Central memory CD8-positive, alpha-beta T cell (primary cell): ENCODE measurements at regions not wholly inside any gene's neighbourhood (a gene's known extent, or its start where the extent isn't known, plus 50 kb on each side); places are given as distances from the start of the nearest gene placed in this dataset.
A peak's percentile ranks its signal among the peaks of the same experiment; 100 is the strongest.

Experiments used
- ATAC-seq: fragments of 150-1000 bp; cut with Tn5 transposase; replicated peaks from 2 replicates; pipeline ENCODE4 v1.10.0; 2022; ENCODE audit warnings: mild to moderate bottlenecking, moderate FRiP score, moderate number of reproducible peaks; ENCODE audit not compliant: poor library complexity, severe bottlenecking; ENCODE audit errors: extremely low read depth
- DNase-seq, 2 donors: peaks; one replicate each; pipeline ENCODE4 v3.0.0; 2021; ENCODE audit warnings: low spot score in 2 of 2
- H3K27ac Mint-ChIP-seq: one replicate; pipeline ENCODE4 v1.8.0; 2022; ENCODE audit warnings: low read depth, mild to moderate bottlenecking, moderate library complexity, mixed read lengths
- H3K27me3 Mint-ChIP-seq: one replicate; pipeline ENCODE4 v1.8.0; 2022; ENCODE audit warnings: mixed read lengths
- H3K36me3 Mint-ChIP-seq: one replicate; pipeline ENCODE4 v1.8.0; 2022; ENCODE audit warnings: mild to moderate bottlenecking, moderate library complexity, mixed read lengths; ENCODE audit not compliant: insufficient read depth
- H3K4me1 Mint-ChIP-seq: one replicate; pipeline ENCODE4 v1.8.0; 2022; ENCODE audit warnings: mixed read lengths
- H3K4me3 Mint-ChIP-seq: one replicate; pipeline ENCODE4 v1.8.0; 2022; ENCODE audit warnings: mild to moderate bottlenecking, moderate library complexity, mixed read lengths
- H3K9me3 Mint-ChIP-seq: one replicate; pipeline ENCODE4 v1.8.0; 2022; ENCODE audit warnings: mixed read lengths

DNA sequence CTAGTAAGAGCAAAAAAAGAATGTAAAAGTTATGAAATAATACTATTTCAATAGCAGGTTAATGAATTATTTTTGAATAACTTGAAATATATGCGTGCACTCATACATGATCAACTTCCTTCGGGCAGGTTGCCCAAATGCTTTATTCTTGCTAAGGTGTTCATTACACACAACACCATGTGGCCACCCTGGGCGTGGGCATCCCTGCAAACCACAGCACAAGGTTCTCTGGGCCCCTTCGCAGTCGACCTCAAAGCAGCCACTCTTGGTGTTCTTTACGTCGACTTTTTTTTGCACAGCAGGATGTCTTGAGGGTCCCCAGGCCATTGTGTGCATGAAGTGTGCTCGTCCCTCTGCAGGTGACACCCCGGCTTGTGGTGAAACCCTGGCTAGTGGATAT is 300.7 kb upstream of the PITRM1 start:
- peak overlapping the region; percentile 74 for H3K4me3 Mint-ChIP-seq
- DNase-seq (no peak), ATAC-seq (peak; percentile 49)
- no peaks in the 10 kb centered on the region for H3K36me3 Mint-ChIP-seq
- no peak overlapping the region for H3K27ac Mint-ChIP-seq
- H3K27me3 Mint-ChIP-seq = peaks cover 8% of the 10 kb centered on the region
- peaks cover 23% of the 10 kb centered on the region for H3K4me1 Mint-ChIP-seq
- H3K9me3 Mint-ChIP-seq = no peaks in the 10 kb centered on the region

DNA sequence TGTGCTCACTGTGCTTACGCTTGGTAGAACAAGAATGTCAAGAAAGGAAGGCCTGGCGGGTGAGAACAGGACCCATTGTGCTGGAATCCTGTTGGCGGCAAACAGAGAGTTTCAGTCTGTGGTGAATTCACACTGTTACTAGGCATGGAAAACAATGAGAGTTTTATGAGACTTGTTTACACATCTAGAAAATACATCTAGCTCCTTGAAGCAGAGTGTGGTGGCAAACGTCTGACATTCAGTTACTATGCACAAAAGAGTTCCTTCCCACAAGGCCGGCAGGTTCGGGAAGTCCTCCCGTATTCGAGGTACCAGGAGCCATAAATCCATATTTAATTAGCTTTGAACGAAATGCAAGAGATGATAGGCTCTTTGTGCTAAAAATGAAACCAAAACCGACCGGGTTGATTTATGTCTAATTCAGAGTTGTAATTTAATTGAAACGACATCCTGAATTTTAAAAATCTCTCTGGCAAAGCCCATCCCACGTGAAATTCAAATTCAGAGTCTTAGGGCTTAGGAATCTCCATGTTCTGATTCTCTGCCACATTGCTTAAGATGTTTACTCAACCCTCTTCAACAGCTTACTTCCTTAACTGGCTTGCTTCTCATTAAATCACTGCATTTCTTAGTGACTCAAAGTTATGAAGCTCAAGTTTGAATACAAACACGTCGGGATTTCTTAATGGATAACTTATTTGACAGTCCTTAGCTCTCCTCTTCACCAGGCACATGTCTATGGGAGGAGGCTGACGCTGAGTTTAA is 299.9 kb upstream of the PITRM1 start:
- peak overlapping the region; percentile 60 for H3K27ac Mint-ChIP-seq
- peak overlapping the region; percentile 74 for H3K4me3 Mint-ChIP-seq
- no peaks in the 10 kb centered on the region for H3K36me3 Mint-ChIP-seq
- peaks cover 15% of the 10 kb centered on the region for H3K27me3 Mint-ChIP-seq
- H3K9me3 Mint-ChIP-seq = no peaks in the 10 kb centered on the region
- peak; percentile 27 for ATAC-seq
- no peak for DNase-seq
- peaks cover 31% of the 10 kb centered on the region for H3K4me1 Mint-ChIP-seq

DNA sequence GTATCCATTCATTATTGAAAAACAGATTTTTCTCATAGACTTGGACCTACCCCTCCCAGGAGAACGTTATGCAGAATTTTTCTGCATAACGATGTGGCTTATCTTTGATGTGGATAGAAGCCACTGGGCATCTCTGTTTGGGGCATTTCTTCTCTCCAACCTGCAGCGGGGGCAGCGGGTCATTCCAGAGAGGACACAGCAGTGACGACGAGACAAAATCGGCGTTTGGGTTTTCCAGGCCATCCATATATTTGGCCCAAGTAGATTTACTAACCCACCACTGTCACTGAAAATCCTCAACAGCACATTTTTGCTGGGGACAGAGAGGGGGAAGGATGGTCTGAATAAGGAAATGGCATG is 299.3 kb upstream of the PITRM1 start:
- no peak for DNase-seq
- Mint-ChIP-seq H3K4me1 (peaks cover 33% of the 10 kb centered on the region), H3K9me3 (no peaks in the 10 kb centered on the region), H3K27me3 (peaks cover 19% of the 10 kb centered on the region), H3K4me3 (peak overlapping the region; percentile 74), H3K36me3 (no peaks in the 10 kb centered on the region), H3K27ac (peak overlapping the region; percentile 60)
- ATAC-seq = no peak

DNA sequence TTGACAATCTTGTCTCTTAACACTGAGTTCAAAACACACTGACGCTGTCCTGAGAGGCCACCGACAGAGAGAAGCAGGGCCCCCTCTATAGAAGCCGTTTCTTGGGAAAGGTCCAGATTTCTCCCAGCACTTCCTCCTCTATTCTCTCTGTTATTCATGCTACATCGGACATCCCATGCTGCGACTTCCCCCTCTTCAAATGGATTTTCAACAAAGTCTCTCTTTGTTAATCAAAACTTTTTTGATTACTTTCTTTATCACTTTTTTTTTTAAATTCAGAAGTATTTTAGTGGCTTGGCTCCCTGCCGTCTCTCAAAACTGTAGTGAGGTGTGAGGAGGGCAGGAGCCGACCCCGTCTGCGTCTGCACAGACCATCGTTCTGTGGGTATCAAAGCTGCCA is 298.9 kb upstream of the PITRM1 start:
- ATAC-seq = no peak
- peak overlapping the region; percentile 74 for H3K4me3 Mint-ChIP-seq
- no peaks in the 10 kb centered on the region for H3K36me3 Mint-ChIP-seq
- no peaks in the 10 kb centered on the region for H3K9me3 Mint-ChIP-seq
- H3K27ac Mint-ChIP-seq = no peak overlapping the region
- no peak for DNase-seq
- H3K27me3 Mint-ChIP-seq = peaks cover 19% of the 10 kb centered on the region
- H3K4me1 Mint-ChIP-seq = peaks cover 33% of the 10 kb centered on the region

DNA sequence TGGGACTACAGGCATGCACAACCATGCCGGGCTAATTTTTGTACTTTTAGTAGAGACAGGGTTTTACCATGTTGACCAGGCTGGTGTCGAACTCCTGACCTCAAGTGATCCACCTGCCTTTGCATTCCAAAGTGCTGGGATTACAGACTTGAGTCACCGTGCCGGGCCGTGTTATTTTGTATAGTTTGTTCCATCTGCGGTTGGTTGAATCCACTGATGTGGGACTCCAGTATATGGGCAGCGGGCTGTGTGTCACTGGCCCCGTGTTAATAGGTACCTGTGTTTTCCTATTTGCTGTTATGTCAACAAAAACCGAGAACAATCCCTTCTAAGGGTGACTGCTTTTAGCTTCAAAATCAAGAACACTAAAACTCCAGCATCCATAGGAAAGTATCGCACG is 297.6 kb upstream of the PITRM1 start:
- peaks cover 19% of the 10 kb centered on the region for H3K27me3 Mint-ChIP-seq
- no peak overlapping the region for H3K27ac Mint-ChIP-seq
- no peak overlapping the region for H3K4me3 Mint-ChIP-seq
- DNase-seq (no peak), ATAC-seq (no peak)
- H3K36me3 Mint-ChIP-seq = no peaks in the 10 kb centered on the region
- no peaks in the 10 kb centered on the region for H3K9me3 Mint-ChIP-seq
- H3K4me1 Mint-ChIP-seq = peaks cover 33% of the 10 kb centered on the region

DNA sequence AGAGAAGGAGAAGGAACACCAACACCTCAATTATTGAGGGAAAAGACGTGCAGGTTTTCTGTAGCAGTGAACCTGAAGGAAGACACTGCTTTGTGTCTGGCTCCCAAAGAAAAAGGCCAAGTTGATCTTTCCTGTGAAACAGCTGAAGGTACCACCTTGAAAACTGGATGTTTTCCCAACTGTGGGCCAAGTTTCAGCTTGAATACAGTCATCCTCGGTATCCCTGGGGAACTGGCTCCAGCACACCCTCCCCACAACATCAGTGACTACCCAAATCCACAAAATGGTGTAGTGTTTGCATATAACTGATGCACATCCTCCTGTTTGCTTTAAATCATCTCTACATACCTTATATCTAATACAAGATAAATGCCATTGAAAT is 297.0 kb upstream of the PITRM1 start:
- no peak overlapping the region for H3K27ac Mint-ChIP-seq

DNA sequence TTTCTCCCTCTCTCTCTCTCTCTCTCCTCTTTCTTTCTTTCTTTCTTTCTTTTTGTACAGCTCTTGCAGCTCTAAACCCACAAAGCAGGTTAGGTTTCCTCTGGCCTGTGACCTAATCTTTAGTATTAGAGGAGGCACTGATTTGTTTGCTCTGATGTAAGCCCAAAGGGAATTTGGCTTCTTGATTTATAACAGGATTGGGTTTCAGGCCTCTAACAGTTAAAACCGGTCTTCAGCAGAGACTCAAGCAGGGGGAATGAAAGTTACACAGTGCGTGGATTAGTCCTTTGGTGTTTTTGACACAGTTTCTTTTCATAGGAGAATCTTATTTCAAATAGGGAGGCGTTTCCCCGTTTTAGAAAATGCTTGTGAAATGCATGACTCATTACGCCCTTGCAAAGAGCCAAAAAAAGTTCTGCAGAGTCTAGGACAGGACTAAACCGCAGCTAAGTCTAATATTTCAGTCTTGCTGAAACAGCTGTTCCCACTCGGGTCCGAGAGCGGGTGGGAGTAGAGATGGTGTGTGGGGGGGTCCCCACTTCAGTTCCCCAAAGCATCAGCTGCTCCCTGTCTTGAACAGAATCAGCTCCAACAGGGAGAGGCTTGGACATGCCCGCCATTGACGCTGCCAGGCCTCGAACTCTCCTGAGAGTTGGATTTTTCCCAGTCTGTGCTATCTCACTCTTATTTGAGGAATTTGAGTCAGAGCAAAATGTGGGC is 296.5 kb upstream of the PITRM1 start:
- Mint-ChIP-seq H3K27me3 (peaks cover 19% of the 10 kb centered on the region), H3K4me3 (peak overlapping the region; percentile 5), H3K27ac (peak overlapping the region; percentile 82), H3K4me1 (peaks cover 33% of the 10 kb centered on the region), H3K9me3 (no peaks in the 10 kb centered on the region), H3K36me3 (no peaks in the 10 kb centered on the region)
- ATAC-seq (no peak), DNase-seq (no peak)

More for the DNA sequence above, 297.0 kb upstream of the PITRM1 start:
- Mint-ChIP-seq H3K36me3 (no peaks in the 10 kb centered on the region), H3K4me3 (no peak overlapping the region), H3K4me1 (peaks cover 33% of the 10 kb centered on the region), H3K27me3 (peaks cover 19% of the 10 kb centered on the region), H3K9me3 (no peaks in the 10 kb centered on the region)
- DNase-seq = no peak
- no peak for ATAC-seq

DNA sequence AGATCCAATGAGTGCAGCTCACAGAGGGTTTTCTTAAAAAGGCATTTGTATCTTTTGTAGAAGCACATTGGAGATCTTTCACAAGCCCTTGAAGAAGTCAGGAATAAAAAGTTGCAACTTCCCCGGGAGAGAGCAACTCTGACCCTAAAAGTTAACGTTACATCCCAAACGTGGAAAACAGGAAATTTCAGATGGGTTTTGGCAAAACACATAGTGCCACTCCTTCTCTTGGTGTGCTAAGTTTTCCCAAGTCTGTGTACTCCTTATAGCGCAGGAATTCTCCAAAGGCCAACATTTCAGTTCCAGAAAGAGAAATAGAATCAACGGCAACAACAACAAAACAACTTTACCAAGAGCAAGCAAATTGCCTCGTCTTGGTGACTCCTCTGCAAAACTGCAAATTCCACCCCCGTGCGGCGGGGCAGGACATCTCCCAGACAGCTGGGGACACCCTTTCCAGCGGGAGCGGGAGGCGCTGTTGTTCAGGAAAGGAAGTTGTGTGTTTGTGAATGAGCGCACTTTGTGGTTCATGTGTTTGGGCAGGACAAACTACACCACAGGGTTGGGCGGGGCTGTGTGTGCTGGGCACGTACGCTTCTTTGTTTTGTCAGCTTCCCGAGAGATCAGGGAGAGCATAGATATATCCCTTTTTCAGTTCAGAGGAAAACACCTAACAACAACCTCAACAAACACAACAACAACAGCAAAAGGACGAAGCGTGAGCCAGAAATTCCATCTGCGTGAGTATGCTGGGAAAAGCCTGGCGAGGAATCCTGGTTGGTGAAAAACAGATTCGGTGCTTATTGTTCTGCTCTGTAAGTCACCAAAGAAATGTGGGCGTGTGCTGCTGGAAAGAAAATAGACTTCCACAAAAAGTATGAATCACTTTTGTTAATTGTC is 294.7 kb upstream of the PITRM1 start:
- no peaks in the 10 kb centered on the region for H3K9me3 Mint-ChIP-seq
- H3K36me3 Mint-ChIP-seq = no peaks in the 10 kb centered on the region
- no peak overlapping the region for H3K4me3 Mint-ChIP-seq
- no peak overlapping the region for H3K27ac Mint-ChIP-seq
- H3K4me1 Mint-ChIP-seq = peaks cover 22% of the 10 kb centered on the region
- ATAC-seq (no peak), DNase-seq (no peak)
- H3K27me3 Mint-ChIP-seq = peaks cover 19% of the 10 kb centered on the region

DNA sequence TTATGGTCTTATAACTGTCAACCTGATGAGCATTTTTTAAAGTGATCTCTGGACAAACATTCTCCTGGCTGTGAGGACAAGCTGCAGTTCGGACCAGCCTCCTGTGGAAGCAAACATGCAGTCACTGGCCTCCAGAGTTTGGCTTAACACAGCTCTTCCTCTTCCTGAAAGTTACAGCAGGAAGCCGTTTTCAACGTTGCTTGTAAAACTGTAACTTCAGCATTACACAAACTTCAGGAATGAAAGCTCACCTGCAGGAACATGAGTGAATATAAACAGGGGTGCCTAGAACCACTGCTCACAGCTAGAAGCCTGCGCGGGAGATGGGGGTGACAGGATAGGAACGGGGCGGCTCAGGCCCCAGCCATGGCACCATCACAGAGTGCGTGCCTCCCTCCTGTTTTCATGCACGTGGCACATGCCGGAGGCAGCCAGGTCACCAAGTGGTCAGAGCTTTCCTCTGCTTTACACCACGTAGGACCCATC is 292.9 kb upstream of the PITRM1 start:
- DNase-seq (no peak), ATAC-seq (no peak)
- Mint-ChIP-seq H3K27me3 (peaks cover 19% of the 10 kb centered on the region), H3K4me3 (no peak overlapping the region), H3K4me1 (peaks cover 18% of the 10 kb centered on the region), H3K27ac (no peak overlapping the region), H3K9me3 (no peaks in the 10 kb centered on the region), H3K36me3 (no peaks in the 10 kb centered on the region)

DNA sequence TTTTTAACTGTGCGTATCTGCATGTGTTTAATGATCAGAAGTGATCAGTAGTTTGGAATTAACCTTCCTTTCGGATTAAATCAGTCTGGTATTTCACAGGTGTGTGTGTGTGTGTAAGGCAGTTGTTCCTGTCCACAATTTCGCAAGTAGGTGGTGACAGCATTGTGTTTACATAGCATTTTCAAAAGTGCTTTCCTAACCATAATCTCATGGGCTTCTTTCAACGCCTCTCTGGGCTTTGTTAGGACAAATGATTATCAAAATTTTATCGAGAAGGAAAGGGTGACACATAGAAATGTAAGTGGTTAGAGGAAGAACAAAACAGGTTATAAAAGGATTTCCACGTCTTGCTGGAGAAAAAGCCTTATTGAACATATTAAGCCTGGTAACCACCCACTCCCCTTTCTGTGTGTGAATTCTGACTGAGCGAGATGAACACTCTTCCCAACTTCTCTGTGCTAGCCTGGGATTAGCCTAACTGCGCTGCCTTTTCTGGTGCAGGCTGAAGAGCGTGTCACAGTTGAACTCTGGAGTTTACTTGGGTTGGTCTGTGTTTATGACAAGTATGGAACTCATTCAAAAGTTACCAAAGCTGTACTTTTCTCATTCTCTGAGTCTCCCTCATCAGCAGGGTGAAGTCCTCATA is 292.3 kb upstream of the PITRM1 start:
- Mint-ChIP-seq H3K27me3 (peaks cover 19% of the 10 kb centered on the region), H3K4me1 (peaks cover 18% of the 10 kb centered on the region), H3K9me3 (no peaks in the 10 kb centered on the region), H3K4me3 (no peak overlapping the region), H3K36me3 (no peaks in the 10 kb centered on the region), H3K27ac (no peak overlapping the region)
- DNase-seq (no peak), ATAC-seq (no peak)

DNA sequence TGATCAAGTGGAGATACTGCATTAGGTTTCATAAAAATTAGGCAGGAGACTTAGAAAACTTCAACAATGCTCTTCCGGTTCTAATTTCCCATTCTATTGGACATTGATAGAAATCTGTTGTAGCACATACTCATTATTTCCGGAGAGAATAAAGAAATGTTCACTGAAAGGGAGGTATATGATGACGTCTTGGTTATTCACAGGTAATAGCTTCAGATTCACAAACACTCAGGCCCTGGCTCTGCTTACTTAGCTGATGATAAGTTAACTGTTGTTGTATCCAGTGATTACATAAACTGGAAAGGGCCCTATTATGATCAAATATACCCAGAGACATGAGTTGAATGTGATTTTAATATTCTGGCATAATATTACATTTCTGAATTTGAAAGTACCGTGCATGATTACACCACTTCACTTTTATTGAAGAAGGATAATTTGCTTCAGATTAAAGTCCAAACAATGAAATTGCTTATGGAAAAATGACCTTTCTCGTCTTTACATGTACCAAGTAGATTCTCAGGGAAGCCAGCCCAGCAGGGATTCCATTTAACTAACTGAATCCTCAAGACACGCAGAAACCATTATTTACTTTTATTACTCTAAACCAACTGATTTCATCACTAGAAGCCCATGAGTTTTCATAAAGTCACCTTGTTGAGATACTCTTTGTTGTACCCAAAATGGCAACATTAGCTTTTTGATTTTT is 288.0 kb upstream of the PITRM1 start:
- DNase-seq (no peak), ATAC-seq (no peak)
- Mint-ChIP-seq H3K27ac (no peak overlapping the region), H3K9me3 (no peaks in the 10 kb centered on the region), H3K4me3 (no peak overlapping the region), H3K27me3 (no peaks in the 10 kb centered on the region), H3K4me1 (no peaks in the 10 kb centered on the region), H3K36me3 (no peaks in the 10 kb centered on the region)
